MM.1S (cell line): ENCODE measurements at regions not wholly inside any gene's neighbourhood (a gene's known extent, or its start where the extent isn't known, plus 50 kb on each side); places are given as distances from the start of the nearest gene placed in this dataset.

ENCODE experiments used
- EZH2 ChIP-seq: fragments of 300-600 bp; sonication (generic); optimal IDR thresholded peaks from 2 replicates; pipeline ENCODE3; 2017; ENCODE audit warnings: low read depth, mild to moderate bottlenecking, antibody characterized with exemption, low read length, mixed read lengths
- EZH2phosphoT487 ChIP-seq: fragments of 300-600 bp; sonication (generic); IDR thresholded peaks from 2 replicates; pipeline ENCODE4 v1.6.1; 2018; ENCODE audit warnings: antibody characterized with exemption, low read length

DNA sequence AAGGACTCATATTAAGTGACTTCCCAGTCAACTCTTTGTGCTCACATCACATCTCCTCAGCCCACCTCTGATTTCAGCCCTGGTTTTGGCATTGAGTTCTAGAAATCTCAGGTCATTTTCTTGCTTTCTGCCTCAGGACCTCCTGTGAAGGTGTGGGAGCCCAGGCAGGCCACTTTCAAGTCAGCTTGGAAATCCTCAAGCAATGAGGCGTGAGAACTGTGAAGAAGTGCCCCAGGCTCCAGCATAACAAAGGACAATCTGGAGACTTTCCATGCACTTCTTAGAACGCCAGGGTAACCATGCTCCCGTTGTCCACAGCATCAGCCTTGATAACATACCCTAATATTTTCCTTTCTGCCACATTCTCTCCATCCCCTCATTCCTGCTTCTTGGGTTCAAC is 131.2 kb upstream of the MAP3K1 start:
- TF ChIP-seq EZH2phosphoT487 (no peak), EZH2 (no peak)
